Stimulated activated CD4-positive, alpha-beta T cell treated with anti-CD3 and anti-CD28 coated beads, TNF-alpha, amount 100 ng/mL, for 24 hours (primary cell): ENCODE measurements at regions not wholly inside any gene's neighbourhood (a gene's known extent, or its start where the extent isn't known, plus 50 kb on each side); places are given as distances from the start of the nearest gene placed in this dataset.
"Not testable (repeated sequence)": the region's sequence is repeated elsewhere in the genome, so short reads cannot be mapped to it uniquely, and the experiment has no call there.

Experiments
- DNase-seq, 3 experiments: peaks; one replicate each; pipeline ENCODE4 v3.0.0-alpha.2; 2020; ENCODE audit warnings: low read depth in 3 of 3

- no peak for DNase-seq
These were observed 136.7 kb upstream of the ZNF746 start for GRCh38 chr7:149633976-149634945.

- DNase-seq: not testable (repeated sequence)
These were observed 130.9 kb upstream of the ZNF746 start for GRCh38 chr7:149628361-149629149.

- DNase-seq: no peak
These were observed 130.3 kb upstream of the ZNF746 start for GRCh38 chr7:149627911-149628310.

GRCh38 chr7:149626972-149627371, 129.4 kb upstream of the ZNF746 start:
- no peak for DNase-seq

- no peak for DNase-seq
These were observed 128.4 kb upstream of the ZNF746 start for GRCh38 chr7:149625947-149626392.

GRCh38 chr7:149625340-149625946, 127.8 kb upstream of the ZNF746 start:
- DNase-seq: peak in 2 of 3 experiments; percentile 39 to 61

- DNase-seq: peak; percentile 83 to 92 (median 85)
These were observed 127.1 kb upstream of the ZNF746 start for GRCh38 chr7:149624419-149625339.

GRCh38 chr7:149624006-149624405, 126.4 kb upstream of the ZNF746 start:
- peak in 1 of 3 experiments; percentile 41 for DNase-seq

GRCh38 chr7:149623262-149623997, 125.8 kb upstream of the ZNF746 start:
- DNase-seq: not testable (repeated sequence)

- DNase-seq: no peak
These were observed 125.0 kb upstream of the ZNF746 start for GRCh38 chr7:149622444-149623210.

GRCh38 chr7:149621776-149622175, 124.2 kb upstream of the ZNF746 start:
- DNase-seq: peak in 1 of 3 experiments; percentile 29

GRCh38 chr7:149620961-149621360, 123.4 kb upstream of the ZNF746 start:
- DNase-seq: peak in 2 of 3 experiments; percentile 14 to 75

- no peak for DNase-seq
These were observed 119.3 kb upstream of the ZNF746 start for GRCh38 chr7:149616898-149617297.

- DNase-seq: no peak
These were observed 118.2 kb upstream of the ZNF746 start for GRCh38 chr7:149615690-149616270.

GRCh38 chr7:149610441-149611011, 112.9 kb upstream of the ZNF746 start:
- DNase-seq: no peak

- DNase-seq: no peak
These were observed 110.6 kb upstream of the ZNF746 start for GRCh38 chr7:149608168-149608567.

GRCh38 chr7:149607683-149608082, 110.1 kb upstream of the ZNF746 start:
- no peak for DNase-seq

GRCh38 chr7:149606826-149607225, 109.2 kb upstream of the ZNF746 start:
- no peak for DNase-seq

GRCh38 chr7:149605696-149606095, 108.1 kb upstream of the ZNF746 start:
- no peak for DNase-seq
